Right atrium auricular region (tissue), 2 donors: ENCODE measurements at regions not wholly inside any gene's neighbourhood (a gene's known extent, or its start where the extent isn't known, plus 50 kb on each side); places are given as distances from the start of the nearest gene placed in this dataset.

Experiments used
- DNase-seq: peaks from one replicate; pipeline ENCODE4 v3.0.0-alpha.2; 2019; ENCODE audit warnings: low spot score
- H3K27ac ChIP-seq, 2 donors: fragments of 200-600 bp; sonication (generic); 1 replicate in 1 of 2; 2 replicates in 1 of 2; pipeline ENCODE4 v1.5.1; 2016 to 2019
- H3K27me3 ChIP-seq, 2 donors: fragments of 200-600 bp; sonication (generic); one replicate each; pipeline versions ENCODE4 v1.5.1 to v1.6.0; 2017 to 2019
- H3K36me3 ChIP-seq: fragments of 200-600 bp; sonication (generic); one replicate; pipeline ENCODE4 v1.5.1; 2016
- H3K4me1 ChIP-seq, 2 donors: fragments of 200-600 bp; sonication (generic); one replicate each; pipeline versions ENCODE4 v1.5.1 to v1.6.0; 2017 to 2019
- H3K4me3 ChIP-seq, 2 donors: fragments of 200-600 bp; sonication (generic); 1 replicate in 1 of 2; 2 replicates in 1 of 2; pipeline ENCODE4 v1.5.1; 2017 to 2019; ENCODE audit warnings: mild to moderate bottlenecking in 1 of 2, moderate library complexity in 1 of 2
- H3K9me3 ChIP-seq, 2 donors: fragments of 200-600 bp; sonication (generic); one replicate each; pipeline ENCODE4 v1.5.1; 2019
- CTCF ChIP-seq, 2 donors: fragments of 200-600 bp; sonication (generic); IDR thresholded peaks; one replicate each; pipeline ENCODE4 v1.5.1; 2019; ENCODE audit warnings: antibody characterized with exemption in 2 of 2

GRCh38 chr3:126277629-126278378 lies 79.4 kb downstream of the KLF15 start:
- no peaks in the 10 kb centered on the region for H3K9me3 ChIP-seq
- TF ChIP-seq CTCF (IDR thresholded peaks at IDR 0.05): no peak
- no peak overlapping the region for H3K4me3 ChIP-seq
- no peak for DNase-seq
- no peaks in the 10 kb centered on the region for H3K4me1 ChIP-seq
- no peaks in the 10 kb centered on the region for H3K27me3 ChIP-seq
- peak overlapping the region in 1 of 2 donors; percentile 24 for H3K27ac ChIP-seq
- no peaks in the 10 kb centered on the region for H3K36me3 ChIP-seq

DNA sequence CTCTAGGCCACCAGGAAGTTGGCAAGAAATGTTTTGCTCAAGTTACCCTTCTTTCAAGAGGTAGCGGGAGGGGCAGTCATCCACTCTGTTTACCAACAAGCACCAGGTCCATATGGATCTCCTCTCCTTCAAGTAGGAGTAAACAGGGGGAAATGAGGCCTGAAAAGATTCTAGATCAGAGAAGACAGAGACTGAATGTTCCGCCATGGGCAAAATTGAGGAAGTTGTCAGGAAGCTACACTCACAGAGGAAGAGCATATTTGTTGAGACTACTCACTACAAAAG lies 81.6 kb downstream of the KLF15 start:
- Histone ChIP-seq H3K4me3 (no peak overlapping the region), H3K4me1 (peaks cover 0 to 6% of the 10 kb centered on the region in 2 donors), H3K9me3 (no peaks in the 10 kb centered on the region), H3K27ac (no peak overlapping the region), H3K27me3 (no peaks in the 10 kb centered on the region), H3K36me3 (no peaks in the 10 kb centered on the region)
- no peak for DNase-seq
- no peak for TF ChIP-seq CTCF (IDR thresholded peaks at IDR 0.05)

- H3K36me3 ChIP-seq: no peaks in the 10 kb centered on the region
- peaks cover 0 to 12% of the 10 kb centered on the region in 2 donors for H3K4me1 ChIP-seq
- no peaks in the 10 kb centered on the region for H3K9me3 ChIP-seq
- no peak overlapping the region for H3K4me3 ChIP-seq
- H3K27ac ChIP-seq: no peak overlapping the region
- TF ChIP-seq CTCF (IDR thresholded peaks at IDR 0.05): no peak
- H3K27me3 ChIP-seq: no peaks in the 10 kb centered on the region
- DNase-seq: no peak
Measured at GRCh38 chr3:126274735-126275619, 82.2 kb downstream of the KLF15 start.

- Histone ChIP-seq H3K4me3 (no peak overlapping the region), H3K27me3 (no peaks in the 10 kb centered on the region), H3K9me3 (no peaks in the 10 kb centered on the region), H3K27ac (peak overlapping the region; percentile 88 to 93), H3K4me1 (peaks cover 0 to 48% of the 10 kb centered on the region in 2 donors), H3K36me3 (no peaks in the 10 kb centered on the region)
- TF ChIP-seq CTCF (IDR thresholded peaks at IDR 0.05): no peak
- DNase-seq: peak; percentile 93
Measured at GRCh38 chr3:126270145-126270811, 86.9 kb downstream of the KLF15 start.

- Histone ChIP-seq H3K9me3 (no peaks in the 10 kb centered on the region), H3K36me3 (no peaks in the 10 kb centered on the region), H3K27me3 (no peaks in the 10 kb centered on the region), H3K27ac (peak overlapping the region; percentile 88 to 93), H3K4me3 (no peak overlapping the region), H3K4me1 (peaks cover 0 to 48% of the 10 kb centered on the region in 2 donors)
- no peak for TF ChIP-seq CTCF (IDR thresholded peaks at IDR 0.05)
- no peak for DNase-seq
Measured at GRCh38 chr3:126269354-126269753, 87.9 kb downstream of the KLF15 start.
